H1 (cell line): ENCODE measurements at regions not wholly inside any gene's neighbourhood (a gene's known extent, or its start where the extent isn't known, plus 50 kb on each side); places are given as distances from the start of the nearest gene placed in this dataset.

Source experiments
- CTCF ChIP-seq, 3 experiments: IDR thresholded peaks; 1 replicate in 2 of 3; 2 replicates in 1 of 3; pipeline versions ENCODE4 v1.5.1 to v1.6.1; 2011; ENCODE audit warnings: low read length in 3 of 3, mild to moderate bottlenecking in 3 of 3, inconsistent platforms in 2 of 3, low read depth in 1 of 3, moderate library complexity in 1 of 3; ENCODE audit not compliant: insufficient read depth in 1 of 3; ENCODE audit errors: control extremely low read depth in 1 of 3
- MAX ChIP-seq: IDR thresholded peaks from 2 replicates; pipeline ENCODE4 v1.6.1; 2012; ENCODE audit warnings: inconsistent platforms

- TF ChIP-seq MAX: no peak
- peak in 1 of 3 experiments; percentile 29; a peak in 2 of 4 replicates for TF ChIP-seq CTCF (IDR thresholded peaks at IDR 0.05; ENCODE audit: control extremely low read depth in 1 of 3, insufficient read depth in 1 of 3, low read depth in 1 of 3, low read length in 3 of 3)
Measured at GRCh38 chr6:112502351-112503090, 155.4 kb downstream of the RFPL4B start.
